ENCODE measurements at regions not wholly inside any gene's neighbourhood (a gene's known extent, or its start where the extent isn't known, plus 50 kb on each side); places are given as distances from the start of the nearest gene placed in this dataset.

GRCh38 chr18:69162649-69163048, 238.0 kb upstream of the DOK6 start:
- DNase-seq, result no peak
- Histone ChIP-seq H3K4me3 (no peak overlapping the region), H3K36me3 (ENCODE audit: low read depth) (no peaks in the 10 kb centered on the region), H3K4me1 (ENCODE audit: low read depth) (no peaks in the 10 kb centered on the region), H3K9me3 (no peaks in the 10 kb centered on the region)
- ATAC-seq, result no peak
- intact Hi-C loops (cut with DNase I, micrococcal nuclease), result no loop called here
- TF ChIP-seq CTCF (IDR thresholded peaks at IDR 0.05), result no peak

GRCh38 chr18:69172046-69172445, 228.6 kb upstream of the DOK6 start:
- no peak for TF ChIP-seq CTCF (IDR thresholded peaks at IDR 0.05)
- intact Hi-C loops (cut with DNase I, micrococcal nuclease), result no loop called here
- DNase-seq (no peak), ATAC-seq (no peak)
- Histone ChIP-seq H3K4me1 (ENCODE audit: low read depth) (no peaks in the 10 kb centered on the region), H3K36me3 (ENCODE audit: low read depth) (no peaks in the 10 kb centered on the region), H3K4me3 (no peak overlapping the region), H3K9me3 (no peaks in the 10 kb centered on the region)

GRCh38 chr18:69175681-69176080, 225.0 kb upstream of the DOK6 start:
- no peak for TF ChIP-seq CTCF (IDR thresholded peaks at IDR 0.05)
- DNase-seq (no peak), ATAC-seq (no peak)
- intact Hi-C loops (cut with DNase I, micrococcal nuclease), result no loop called here
- no peaks in the 10 kb centered on the region for H3K9me3 ChIP-seq
- no peaks in the 10 kb centered on the region for H3K36me3 ChIP-seq (ENCODE audit: low read depth)
- no peak overlapping the region for H3K4me3 ChIP-seq
- H3K4me1 ChIP-seq (ENCODE audit: low read depth), result no peaks in the 10 kb centered on the region

GRCh38 chr18:69176741-69177140, 223.9 kb upstream of the DOK6 start:
- no peaks in the 10 kb centered on the region for H3K4me1 ChIP-seq (ENCODE audit: low read depth)
- H3K9me3 ChIP-seq, result no peaks in the 10 kb centered on the region
- ATAC-seq, result no peak
- DNase-seq, result no peak
- H3K36me3 ChIP-seq (ENCODE audit: low read depth), result no peaks in the 10 kb centered on the region
- intact Hi-C loops (cut with DNase I, micrococcal nuclease), result no loop called here
- H3K4me3 ChIP-seq, result no peak overlapping the region
- no peak for TF ChIP-seq CTCF (IDR thresholded peaks at IDR 0.05)

- TF ChIP-seq CTCF (IDR thresholded peaks at IDR 0.05), result no peak
- H3K4me1 ChIP-seq (ENCODE audit: low read depth), result no peaks in the 10 kb centered on the region
- no peaks in the 10 kb centered on the region for H3K9me3 ChIP-seq
- intact Hi-C loops (cut with DNase I, micrococcal nuclease), result no loop called here
- no peak overlapping the region for H3K4me3 ChIP-seq
- H3K36me3 ChIP-seq (ENCODE audit: low read depth), result no peaks in the 10 kb centered on the region
- no peak for DNase-seq
- ATAC-seq, result no peak
Observed at GRCh38 chr18:69177702-69178101, 223.0 kb upstream of the DOK6 start.

- ATAC-seq, result no peak
- H3K9me3 ChIP-seq, result no peaks in the 10 kb centered on the region
- intact Hi-C loops (cut with DNase I, micrococcal nuclease), result no loop called here
- DNase-seq, result no peak
- H3K4me3 ChIP-seq, result no peak overlapping the region
- H3K4me1 ChIP-seq (ENCODE audit: low read depth), result no peaks in the 10 kb centered on the region
- no peak for TF ChIP-seq CTCF (IDR thresholded peaks at IDR 0.05)
- H3K36me3 ChIP-seq (ENCODE audit: low read depth), result no peaks in the 10 kb centered on the region
Observed at GRCh38 chr18:69186162-69186561, 214.5 kb upstream of the DOK6 start.
